Stimulated activated CD4-positive, alpha-beta T cell treated with anti-CD3 and anti-CD28 coated beads, Interleukin-12 subunit alpha, Interleukin-12 subunit beta, amount 100 ng/mL, for 24 hours (primary cell): ENCODE measurements at regions not wholly inside any gene's neighbourhood (a gene's known extent, or its start where the extent isn't known, plus 50 kb on each side); places are given as distances from the start of the nearest gene placed in this dataset.

Experiments used
- DNase-seq, 2 experiments: peaks; one replicate each; pipeline ENCODE4 v3.0.0-alpha.2; 2020; ENCODE audit warnings: low read depth in 2 of 2

GRCh38 chr4:122034619-122035018, 82.8 kb upstream of the TRPC3 start:
- DNase-seq: no peak

GRCh38 chr4:122027203-122027602, 75.3 kb upstream of the TRPC3 start:
- DNase-seq: no peak

GRCh38 chr4:122017296-122017695, 65.4 kb upstream of the TRPC3 start:
- no peak for DNase-seq

- no peak for DNase-seq
Observed at GRCh38 chr4:122015203-122015602, 63.3 kb upstream of the TRPC3 start.

GRCh38 chr4:122012735-122013134, 60.9 kb upstream of the TRPC3 start:
- no peak for DNase-seq

- no peak for DNase-seq
Observed at GRCh38 chr4:122010610-122011009, 58.8 kb upstream of the TRPC3 start.

- no peak for DNase-seq
Observed at GRCh38 chr4:122009524-122009923, 57.7 kb upstream of the TRPC3 start.

- no peak for DNase-seq
Observed at GRCh38 chr4:122007016-122007415, 55.2 kb upstream of the TRPC3 start.

GRCh38 chr4:122005064-122005755, 53.4 kb upstream of the TRPC3 start:
- no peak for DNase-seq

GRCh38 chr4:122003335-122003734, 51.5 kb upstream of the TRPC3 start:
- peak in 1 of 2 experiments; percentile 4 for DNase-seq
